ENCODE measurements at regions not wholly inside any gene's neighbourhood (a gene's known extent, or its start where the extent isn't known, plus 50 kb on each side); places are given as distances from the start of the nearest gene placed in this dataset.

GRCh38 chr3:178455946-178456345 is 80.3 kb upstream of the KCNMB2 start:
- no peak for DNase-seq

- no peak for DNase-seq
Observed at GRCh38 chr3:178456621-178457285, 79.5 kb upstream of the KCNMB2 start.

- DNase-seq, result no peak
Observed at GRCh38 chr3:178457511-178457910, 78.7 kb upstream of the KCNMB2 start.

- no peak for DNase-seq
Observed at GRCh38 chr3:178458313-178459037, 77.8 kb upstream of the KCNMB2 start.

GRCh38 chr3:178459038-178459410 is 77.2 kb upstream of the KCNMB2 start:
- DNase-seq, result no peak

- DNase-seq, result no peak
Observed at GRCh38 chr3:178465260-178466180, 70.7 kb upstream of the KCNMB2 start.

GRCh38 chr3:178472941-178473340 is 63.3 kb upstream of the KCNMB2 start:
- no peak for DNase-seq

- no peak for DNase-seq
Observed at GRCh38 chr3:178474526-178474925, 61.7 kb upstream of the KCNMB2 start.

GRCh38 chr3:178475062-178475461 is 61.2 kb upstream of the KCNMB2 start:
- DNase-seq, result no peak

GRCh38 chr3:178476886-178477285 is 59.4 kb upstream of the KCNMB2 start:
- no peak for DNase-seq

GRCh38 chr3:178479446-178479845 is 56.8 kb upstream of the KCNMB2 start:
- DNase-seq, result no peak

GRCh38 chr3:178479860-178480259 is 56.4 kb upstream of the KCNMB2 start:
- no peak for DNase-seq

GRCh38 chr3:178480274-178480673 is 56.0 kb upstream of the KCNMB2 start:
- no peak for DNase-seq

- no peak for DNase-seq
Observed at GRCh38 chr3:178480795-178481194, 55.4 kb upstream of the KCNMB2 start.

- no peak for DNase-seq
Observed at GRCh38 chr3:178482981-178483380, 53.3 kb upstream of the KCNMB2 start.

GRCh38 chr3:178483704-178484103 is 52.5 kb upstream of the KCNMB2 start:
- DNase-seq, result no peak

- no peak for DNase-seq
Observed at GRCh38 chr3:178485756-178486155, 50.5 kb upstream of the KCNMB2 start.
